Stomach (tissue), 4 donors: ENCODE measurements at regions not wholly inside any gene's neighbourhood (a gene's known extent, or its start where the extent isn't known, plus 50 kb on each side); places are given as distances from the start of the nearest gene placed in this dataset.

Experiments used
- EP300 ChIP-seq: sonication (generic); formaldehyde crosslinking; IDR thresholded peaks from one replicate; pipeline ENCODE4 v1.6.1; 2017; ENCODE audit warnings: antibody characterized with exemption
- POLR2A ChIP-seq, 4 donors: fragments of 450-650 bp; IDR thresholded peaks; one replicate each; pipeline ENCODE4 v1.6.1; 2016; ENCODE audit warnings: antibody characterized with exemption in 4 of 4, control low read depth in 2 of 4, mild to moderate bottlenecking in 1 of 4, moderate library complexity in 1 of 4
- POLR2AphosphoS5 ChIP-seq, 3 donors: sonication (generic); formaldehyde crosslinking; IDR thresholded peaks; one replicate each; pipeline ENCODE4 v1.6.1; 2016; ENCODE audit warnings: antibody characterized with exemption in 3 of 3
- TF ChIP-seq, protein P1 (sequence below), 7 experiments: fragments of 450-650 bp in 4 of 7; fragments of 200-600 bp in 3 of 7; sonication (generic) in 3 of 7; IDR thresholded peaks; one replicate each; pipeline ENCODE4 v1.5.1; 2016 to 2019; ENCODE audit warnings: antibody characterized with exemption in 7 of 7, control low read depth in 2 of 7, mild to moderate bottlenecking in 1 of 7

DNA sequence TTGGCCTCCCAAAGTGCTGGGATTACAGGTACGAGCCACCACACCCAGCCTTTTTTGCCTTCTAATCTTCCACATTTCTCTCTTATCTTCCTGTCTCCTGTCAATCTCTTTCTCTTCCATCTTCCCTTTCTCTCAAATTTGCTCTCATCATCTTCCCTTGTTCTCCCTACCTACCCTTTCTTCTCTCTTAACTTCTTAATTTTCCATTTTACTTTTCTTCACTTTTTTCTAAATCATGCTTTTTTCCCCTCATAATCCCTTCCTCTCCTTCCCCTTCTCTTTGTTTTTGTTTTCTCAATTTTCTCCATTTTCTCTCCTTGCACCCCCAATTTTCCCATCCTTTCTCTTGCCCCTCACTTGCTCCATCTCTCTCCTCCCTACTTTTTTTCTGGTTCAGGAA lies 545.7 kb downstream of the OMA1 start:
- TF ChIP-seq, protein P1, sequence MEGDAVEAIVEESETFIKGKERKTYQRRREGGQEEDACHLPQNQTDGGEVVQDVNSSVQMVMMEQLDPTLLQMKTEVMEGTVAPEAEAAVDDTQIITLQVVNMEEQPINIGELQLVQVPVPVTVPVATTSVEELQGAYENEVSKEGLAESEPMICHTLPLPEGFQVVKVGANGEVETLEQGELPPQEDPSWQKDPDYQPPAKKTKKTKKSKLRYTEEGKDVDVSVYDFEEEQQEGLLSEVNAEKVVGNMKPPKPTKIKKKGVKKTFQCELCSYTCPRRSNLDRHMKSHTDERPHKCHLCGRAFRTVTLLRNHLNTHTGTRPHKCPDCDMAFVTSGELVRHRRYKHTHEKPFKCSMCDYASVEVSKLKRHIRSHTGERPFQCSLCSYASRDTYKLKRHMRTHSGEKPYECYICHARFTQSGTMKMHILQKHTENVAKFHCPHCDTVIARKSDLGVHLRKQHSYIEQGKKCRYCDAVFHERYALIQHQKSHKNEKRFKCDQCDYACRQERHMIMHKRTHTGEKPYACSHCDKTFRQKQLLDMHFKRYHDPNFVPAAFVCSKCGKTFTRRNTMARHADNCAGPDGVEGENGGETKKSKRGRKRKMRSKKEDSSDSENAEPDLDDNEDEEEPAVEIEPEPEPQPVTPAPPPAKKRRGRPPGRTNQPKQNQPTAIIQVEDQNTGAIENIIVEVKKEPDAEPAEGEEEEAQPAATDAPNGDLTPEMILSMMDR (IDR thresholded peaks at IDR 0.05), result no peak
- TF ChIP-seq POLR2A (IDR thresholded peaks at IDR 0.05) (no peak), EP300 (no peak), POLR2AphosphoS5 (IDR thresholded peaks at IDR 0.05) (no peak)
